Neural progenitor cell (in vitro differentiated cells): ENCODE measurements at regions not wholly inside any gene's neighbourhood (a gene's known extent, or its start where the extent isn't known, plus 50 kb on each side); places are given as distances from the start of the nearest gene placed in this dataset.

Source experiments
- CTCF ChIP-seq: fragments of 200-600 bp; sonication (generic); IDR thresholded peaks from 2 replicates; pipeline ENCODE4 v1.5.1; 2017; ENCODE audit warnings: antibody characterized with exemption, mild to moderate bottlenecking
- EZH2 ChIP-seq: fragments of 200-600 bp; sonication (generic); IDR thresholded peaks from 2 replicates; pipeline ENCODE4 v1.6.1; 2017; ENCODE audit warnings: antibody characterized with exemption, mild to moderate bottlenecking, moderate library complexity
- EZH2phosphoT487 ChIP-seq: fragments of 200-600 bp; sonication (generic); IDR thresholded peaks from 2 replicates; pipeline ENCODE4 v1.6.1; 2017; ENCODE audit warnings: antibody characterized with exemption

- no peak for TF ChIP-seq CTCF
- TF ChIP-seq EZH2: no peak
- TF ChIP-seq EZH2phosphoT487: no peak
Measured at GRCh38 chr9:105021917-105022316, 94.0 kb upstream of the ABCA1 start.
